K562 (cell line): ENCODE measurements at regions not wholly inside any gene's neighbourhood (a gene's known extent, or its start where the extent isn't known, plus 50 kb on each side); places are given as distances from the start of the nearest gene placed in this dataset.

Source experiments
- ATAC-seq: fragments of 200-7000 bp; cut with Tn5 transposase; 3 replicates; pipeline ENCODE4 v1.9.1; 2020; ENCODE audit warnings: moderate library complexity
- BruUV-seq: library from RNA; stranded (reverse); fragments of 400-500 nt; replicated peaks from 2 replicates; lab custom pipeline; 2021; lab: Mats Ljungman, UMichigan
- CTCF ChIA-PET: fragments of 300-600 bp; formaldehyde crosslinking; extraction: SDS; loops from one replicate; lab custom pipeline; 2021; ENCODE audit warnings: low intra/inter-chr PET ratio; lab: Yijun Ruan, JAX
- POLR2A ChIA-PET: fragments of 300-600, 350-650 bp; sonication (Branson Sonifier 250); formaldehyde crosslinking; extraction: SDS; loops from one replicate; lab custom pipeline; 2021; ENCODE audit warnings: antibody characterized with exemption, inconsistent platforms; lab: Yijun Ruan, JAX
- DNase-seq, 4 experiments: peaks; one replicate each; pipeline versions ENCODE4 v3.0.0 to v3.0.0-alpha.2; 2011 to 2018; ENCODE audit warnings: low spot score in 3 of 4, mixed read lengths in 3 of 4; ENCODE audit errors: extremely low read depth in 1 of 4
- FAIRE-seq: peaks from 2 replicates; lab custom pipeline; 2011; peaks lifted over from hg19 to GRCh38; lab: Jason Lieb, UNC
- H2AFZ ChIP-seq: 2 replicates; pipeline ENCODE4 v1.6.0; 2011; ENCODE audit warnings: low read depth, low read length, control low read depth, inconsistent platforms
- H3K27ac ChIP-seq: fragments of 200-600 bp; 3 replicates; pipeline ENCODE4 v1.8.0; 2011; ENCODE audit warnings: low read depth, mild to moderate bottlenecking, control low read depth, inconsistent platforms, low read length, moderate library complexity, mixed read lengths; ENCODE audit errors: extremely low read depth
- H3K27me3 ChIP-seq, 2 experiments: fragments of 300-600 bp in 1 of 2; 2 replicates in 1 of 2; 3 replicates in 1 of 2; pipeline versions ENCODE4 v1.6.0 to v1.8.0; 2011; ENCODE audit warnings: inconsistent platforms in 2 of 2, low read length in 2 of 2, mild to moderate bottlenecking in 1 of 2, mixed read lengths in 1 of 2, moderate library complexity in 1 of 2; ENCODE audit not compliant: control insufficient read depth in 2 of 2, insufficient read depth in 2 of 2
- H3K36me3 ChIP-seq: fragments of 300-600 bp; 3 replicates; pipeline ENCODE4 v1.8.0; 2011; ENCODE audit warnings: mild to moderate bottlenecking, low read length, inconsistent platforms; ENCODE audit not compliant: control insufficient read depth, insufficient read depth
- H3K4me1 ChIP-seq, 2 experiments: fragments of 200-600 bp in 1 of 2; replicated peaks in 1 of 2; 2 replicates in 1 of 2; 3 replicates in 1 of 2; pipeline versions ENCODE4 v1.5.1 to v1.8.0; 2011; ENCODE audit warnings: inconsistent platforms in 2 of 2, low read length in 2 of 2, mild to moderate bottlenecking in 1 of 2, mixed read lengths in 1 of 2, moderate library complexity in 1 of 2; ENCODE audit not compliant: control insufficient read depth in 2 of 2, insufficient read depth in 2 of 2
- H3K4me2 ChIP-seq: 2 replicates; pipeline ENCODE4 v1.6.1; 2011; ENCODE audit warnings: low read length, control low read depth, inconsistent platforms, mixed read lengths; ENCODE audit not compliant: insufficient read depth
- H3K4me3 ChIP-seq: fragments of 200-600 bp; sonication (generic), shearing (Covaris generic); 2 replicates; pipeline ENCODE4 v1.5.1; 2016; ENCODE audit warnings: control low read depth, inconsistent platforms
- H3K79me2 ChIP-seq: fragments of 200-600 bp; 3 replicates; pipeline ENCODE4 v1.8.0; 2011; ENCODE audit warnings: low read length, inconsistent platforms; ENCODE audit not compliant: control insufficient read depth, insufficient read depth
- H3K9ac ChIP-seq, 2 experiments: 2 replicates each; pipeline versions ENCODE4 v1.6.0 to v1.6.1; 2011; ENCODE audit warnings: low read depth in 2 of 2, low read length in 2 of 2, control low read depth in 1 of 2, inconsistent platforms in 1 of 2, mild to moderate bottlenecking in 1 of 2, mixed read lengths in 1 of 2; ENCODE audit not compliant: insufficient read depth in 1 of 2
- H3K9me1 ChIP-seq: one replicate; pipeline ENCODE4 v1.6.0; 2011; ENCODE audit warnings: inconsistent platforms, mild to moderate bottlenecking, low read length, moderate library complexity; ENCODE audit not compliant: control insufficient read depth, insufficient read depth
- H3K9me3 ChIP-seq: replicated peaks from 2 replicates; pipeline ENCODE4 v1.5.1; 2011; ENCODE audit warnings: low read depth, low read length, inconsistent platforms; ENCODE audit not compliant: control insufficient read depth, insufficient read depth
- H4K20me1 ChIP-seq: replicated peaks from 2 replicates; pipeline ENCODE4 v1.6.1; 2011; ENCODE audit warnings: low read length, inconsistent platforms, mixed read lengths; ENCODE audit not compliant: control insufficient read depth, insufficient read depth
- CBFB ChIP-seq: sonication (generic); formaldehyde crosslinking; IDR thresholded peaks from 2 replicates; pipeline ENCODE4 v1.4.0; 2020; ENCODE audit warnings: mild to moderate bottlenecking, missing genetic modification reagents
- CHD1 ChIP-seq: fragments of 200-600 bp; sonication (generic); IDR thresholded peaks from one replicate; pipeline ENCODE4 v1.6.1; 2012; ENCODE audit warnings: mild to moderate bottlenecking, moderate library complexity, low read length, inconsistent platforms
- COPS2 ChIP-seq: fragments of 450-650 bp; conservative IDR thresholded peaks from 2 replicates; pipeline ENCODE4 v1.6.1; 2016; ENCODE audit warnings: mild to moderate bottlenecking, moderate library complexity
- CTBP1 ChIP-seq: fragments of 450-650 bp; IDR thresholded peaks from 2 replicates; pipeline ENCODE4 v1.6.1; 2016; ENCODE audit warnings: borderline replicate concordance
- DNMT1 ChIP-seq: fragments of 450-650 bp; IDR thresholded peaks from 2 replicates; pipeline ENCODE4 v1.6.1; 2016; ENCODE audit warnings: antibody characterized with exemption, mild to moderate bottlenecking
- ESRRB ChIP-seq: fragments of 250-450 bp; sonication (Bioruptor Pico); IDR thresholded peaks from 2 replicates; pipeline ENCODE4 v1.5.0; 2020; ENCODE audit warnings: mild to moderate bottlenecking, moderate library complexity, borderline replicate concordance
- FOXA1 ChIP-seq: fragments of 450-650 bp; IDR thresholded peaks from 2 replicates; pipeline ENCODE4 v1.6.1; 2016; ENCODE audit warnings: mild to moderate bottlenecking, borderline replicate concordance
- HDAC3 ChIP-seq: fragments of 450-650 bp; IDR thresholded peaks from 2 replicates; pipeline ENCODE4 v1.6.1; 2018; ENCODE audit warnings: borderline replicate concordance, mild to moderate bottlenecking, moderate library complexity; ENCODE audit not compliant: partially characterized antibody
- HNRNPLL ChIP-seq: fragments of 200-400 bp; formaldehyde crosslinking; IDR thresholded peaks from 2 replicates; pipeline ENCODE4 v1.6.1; 2017; ENCODE audit warnings: low read length, low read depth, mild to moderate bottlenecking; ENCODE audit not compliant: poor library complexity, severe bottlenecking
- KDM2B ChIP-seq: fragments of 250-450 bp; sonication (Bioruptor Pico); IDR thresholded peaks from 2 replicates; pipeline ENCODE4 v1.8.0; 2021; ENCODE audit warnings: mild to moderate bottlenecking, moderate library complexity
- L3MBTL2 ChIP-seq: fragments of 450-650 bp; IDR thresholded peaks from 2 replicates; pipeline ENCODE4 v1.6.1; 2016; ENCODE audit warnings: mild to moderate bottlenecking, moderate library complexity
- PYGO2 ChIP-seq: fragments of 450-650 bp; IDR thresholded peaks from 2 replicates; pipeline ENCODE4 v1.6.1; 2016; ENCODE audit warnings: mild to moderate bottlenecking, missing genetic modification characterization, moderate library complexity, missing compliant biosample characterization
- RUNX1 ChIP-seq: sonication (generic); IDR thresholded peaks from 2 replicates; pipeline ENCODE4 v1.6.1; 2016; ENCODE audit warnings: antibody characterized with exemption, low read depth
- TAF15 ChIP-seq: fragments of 200-400 bp; formaldehyde crosslinking; IDR thresholded peaks from 2 replicates; pipeline ENCODE4 v1.6.1; 2017; ENCODE audit warnings: mild to moderate bottlenecking, low read depth, low read length, moderate library complexity
- TBP ChIP-seq: optimal IDR thresholded peaks from 2 replicates; pipeline ENCODE3; 2011; ENCODE audit warnings: low read depth, low read length, improper control_type of control experiment
- WGBS: fragments of 100-300 bp; shearing (Covaris generic); methylation state at CpG from one replicate; pipeline ENCODE4 v1.1.6; 2016; ENCODE audit warnings: low coverage, mixed read lengths; ENCODE audit not compliant: insufficient coverage; ENCODE audit errors: missing lambda C conversion rate; 5-methylcytosine and 5-hydroxymethylcytosine counted together
- in situ Hi-C: fragments of 300-500 bp; cut with MboI; formaldehyde crosslinking; loops from 4 replicates; pipeline ENCODE4 v1.15.0; 2018; ENCODE audit warnings: inconsistent platforms, mixed read lengths
- intact Hi-C: fragments of 100-400 bp; cut with micrococcal nuclease; formaldehyde crosslinking; loops from 2 replicates; pipeline ENCODE4 v1.14.2; 2022
- TF ChIP-seq, protein P1 (sequence below), 2 experiments: fragments of 450-650 bp; IDR thresholded peaks; 2 replicates each; pipeline ENCODE4 v1.6.1; 2016

DNA sequence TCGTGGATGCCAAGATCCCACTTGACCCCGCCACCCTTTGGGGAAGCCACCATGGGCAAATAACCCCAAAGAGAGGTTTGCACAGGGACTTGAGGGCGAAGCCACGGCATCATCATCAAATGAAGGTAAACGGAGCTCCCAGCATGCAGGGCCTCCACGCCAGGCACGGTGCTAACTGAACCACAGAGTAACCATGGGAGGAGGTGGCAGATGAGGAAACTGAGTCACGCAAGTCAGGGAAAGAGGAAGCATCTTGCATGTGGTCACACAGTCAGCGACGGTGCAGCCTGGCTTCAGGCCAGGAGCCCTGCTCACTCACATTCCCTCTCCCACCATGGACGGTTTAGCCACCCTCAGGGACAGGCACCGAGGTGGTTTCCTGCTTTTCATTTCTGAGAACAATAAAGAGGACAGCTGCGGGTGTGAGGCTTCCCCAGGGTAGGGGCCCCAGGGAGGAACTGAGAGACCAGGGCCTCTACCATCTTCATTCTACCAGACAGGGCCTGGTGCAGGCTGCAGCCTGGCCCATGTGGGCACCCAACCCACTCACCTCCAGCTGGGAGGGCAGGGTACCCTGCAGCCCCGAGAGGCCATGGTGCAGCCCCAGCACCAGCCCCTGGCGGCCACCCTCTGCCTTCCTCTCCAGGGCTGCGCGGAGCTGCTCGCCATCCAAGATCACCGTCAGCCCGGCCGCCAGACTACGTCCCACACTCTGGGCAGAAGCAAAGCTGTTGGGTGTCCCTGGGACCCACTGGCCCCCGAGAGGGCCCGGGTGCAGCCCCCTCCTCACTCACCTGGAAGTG lies 78.3 kb downstream of the RMI2 start:
- H3K4me3 ChIP-seq: no peak overlapping the region
- H2AFZ ChIP-seq: no peak overlapping the region
- H3K27me3 ChIP-seq: peaks cover 22 to 39% of the 10 kb centered on the region in 2 experiments
- no TSS peak for BruUV-seq
- peaks cover 0 to 16% of the 10 kb centered on the region in 2 experiments; a peak in 1 of 5 replicates for H3K4me1 ChIP-seq
- H3K36me3 ChIP-seq: no peaks in the 10 kb centered on the region
- ChIA-PET CTCF (no interaction called here), POLR2A (interaction anchor here (0.6 to 0.9 kb wide), 2 partner anchors 24 to 77 kb away, joined by 3 read pairs; no protein-coding TSS in a partner anchor)
- no peaks in the 10 kb centered on the region for H3K9me1 ChIP-seq
- in situ Hi-C loops (no loop called here), intact Hi-C loops (no loop called here)
- no peaks in the 10 kb centered on the region for H3K79me2 ChIP-seq
- H3K27ac ChIP-seq: no peak overlapping the region
- no peak for DNase-seq
- H3K9me3 ChIP-seq: no peaks in the 10 kb centered on the region
- no peak for ATAC-seq
- peaks cover 6% of the 10 kb centered on the region; the same call in 1 of the 2 replicates for H4K20me1 ChIP-seq
- WGBS: 8% methylated on average over 24 of the region's 24 CpGs
- H3K9ac ChIP-seq: no peak overlapping the region
- no peak overlapping the region for H3K4me2 ChIP-seq
- FAIRE-seq: no peak
- TF ChIP-seq DNMT1: no peak
- no peak for TF ChIP-seq L3MBTL2

DNA sequence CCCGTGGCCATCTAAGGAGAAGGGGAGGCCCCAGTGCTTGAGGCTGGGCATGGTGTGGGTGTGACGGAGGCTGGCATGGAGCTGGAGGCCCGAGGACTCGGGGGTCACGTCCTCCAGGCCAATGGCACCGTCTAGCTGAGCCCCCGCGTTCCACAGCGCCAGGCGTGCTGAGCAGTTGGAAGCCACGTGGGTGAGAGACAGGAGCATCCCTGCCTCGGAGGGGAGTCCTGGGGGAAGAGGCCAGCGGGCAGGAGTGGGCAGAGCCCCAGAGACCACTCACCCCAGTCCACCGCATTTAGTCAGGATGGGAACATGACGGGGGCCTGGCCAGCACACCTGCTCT lies 78.8 kb downstream of the RMI2 start:
- H3K27me3 ChIP-seq: peaks cover 20 to 35% of the 10 kb centered on the region in 2 experiments
- ChIA-PET CTCF (no interaction called here), POLR2A (interaction anchor here (0.6 to 1.3 kb wide), 3 partner anchors 10 to 77 kb away, joined by 3 to 5 read pairs (median 3); no protein-coding TSS in a partner anchor)
- intact Hi-C loops: no loop called here
- H3K79me2 ChIP-seq: no peaks in the 10 kb centered on the region
- peaks cover 0 to 16% of the 10 kb centered on the region in 2 experiments; a peak in 1 of 5 replicates for H3K4me1 ChIP-seq
- in situ Hi-C loops: no loop called here
- DNase-seq (no peak), FAIRE-seq (no peak), ATAC-seq (no peak)
- H3K9ac ChIP-seq: no peak overlapping the region
- no peak overlapping the region for H3K27ac ChIP-seq
- no peaks in the 10 kb centered on the region for H3K9me1 ChIP-seq
- H3K9me3 ChIP-seq: no peaks in the 10 kb centered on the region
- BruUV-seq: no TSS peak
- WGBS: 17% methylated on average over 5 of the region's 15 CpGs
- no peak overlapping the region for H2AFZ ChIP-seq
- no peak overlapping the region for H3K4me3 ChIP-seq
- peaks cover 6% of the 10 kb centered on the region; the same call in 1 of the 2 replicates for H4K20me1 ChIP-seq
- H3K36me3 ChIP-seq: no peaks in the 10 kb centered on the region
- H3K4me2 ChIP-seq: no peak overlapping the region
- TF ChIP-seq CTBP1 (no peak), CHD1 (no peak), HDAC3 (no peak), KDM2B (no peak), TAF15 (no peak), PYGO2 (tag) (no peak), CBFB (no peak), ESRRB (no peak), TBP (no peak), COPS2 (no peak), FOXA1 (no peak), HNRNPLL (no peak), RUNX1 (no peak)
- TF ChIP-seq, protein P1, sequence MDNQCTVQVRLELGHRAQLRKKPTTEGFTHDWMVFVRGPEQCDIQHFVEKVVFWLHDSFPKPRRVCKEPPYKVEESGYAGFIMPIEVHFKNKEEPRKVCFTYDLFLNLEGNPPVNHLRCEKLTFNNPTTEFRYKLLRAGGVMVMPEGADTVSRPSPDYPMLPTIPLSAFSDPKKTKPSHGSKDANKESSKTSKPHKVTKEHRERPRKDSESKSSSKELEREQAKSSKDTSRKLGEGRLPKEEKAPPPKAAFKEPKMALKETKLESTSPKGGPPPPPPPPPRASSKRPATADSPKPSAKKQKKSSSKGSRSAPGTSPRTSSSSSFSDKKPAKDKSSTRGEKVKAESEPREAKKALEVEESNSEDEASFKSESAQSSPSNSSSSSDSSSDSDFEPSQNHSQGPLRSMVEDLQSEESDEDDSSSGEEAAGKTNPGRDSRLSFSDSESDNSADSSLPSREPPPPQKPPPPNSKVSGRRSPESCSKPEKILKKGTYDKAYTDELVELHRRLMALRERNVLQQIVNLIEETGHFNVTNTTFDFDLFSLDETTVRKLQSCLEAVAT (IDR thresholded peaks at IDR 0.05): no peak
